ENCODE measurements at regions not wholly inside any gene's neighbourhood (a gene's known extent, or its start where the extent isn't known, plus 50 kb on each side); places are given as distances from the start of the nearest gene placed in this dataset.
"Not testable (repeated sequence)": the region's sequence is repeated elsewhere in the genome, so short reads cannot be mapped to it uniquely, and the experiment has no call there.

- not testable (repeated sequence) for TF ChIP-seq EP300 (IDR thresholded peaks at IDR 0.05; ENCODE audit: low read depth); POLR2A (IDR thresholded peaks at IDR 0.05)
Observed at GRCh38 chr4:65998807-65999517, 328.7 kb upstream of the EPHA5 start.
